GM21526 (cell line): ENCODE measurements at regions not wholly inside any gene's neighbourhood (a gene's known extent, or its start where the extent isn't known, plus 50 kb on each side); places are given as distances from the start of the nearest gene placed in this dataset.

ENCODE experiments used
- ATAC-seq: cut with Tn5 transposase; IDR thresholded peaks from one replicate; pipeline ENCODE4 v1.9.1; 2021; ENCODE audit warnings: moderate library complexity; ENCODE audit not compliant: unreplicated experiment, low FRiP score

- ATAC-seq, result no peak
These were observed 58.2 kb downstream of the ESM1 start for GRCh38 chr5:54927097-54927746.

- ATAC-seq, result no peak
These were observed 60.9 kb downstream of the ESM1 start for GRCh38 chr5:54924487-54924886.

- ATAC-seq, result no peak
These were observed 68.1 kb downstream of the ESM1 start for GRCh38 chr5:54917323-54917722.

- ATAC-seq, result no peak
These were observed 69.8 kb downstream of the ESM1 start for GRCh38 chr5:54915466-54916027.

GRCh38 chr5:54912021-54912420 is 73.4 kb downstream of the ESM1 start:
- ATAC-seq, result no peak

- ATAC-seq, result no peak
These were observed 75.2 kb downstream of the ESM1 start for GRCh38 chr5:54909911-54910870.

- ATAC-seq, result no peak
These were observed 76.4 kb downstream of the ESM1 start for GRCh38 chr5:54908774-54909525.

- no peak for ATAC-seq
These were observed 79.4 kb downstream of the ESM1 start for GRCh38 chr5:54905942-54906537.

GRCh38 chr5:54905246-54905795 is 80.1 kb downstream of the ESM1 start:
- ATAC-seq, result no peak

- ATAC-seq, result no peak
These were observed 81.0 kb downstream of the ESM1 start for GRCh38 chr5:54904425-54904824.

GRCh38 chr5:54902791-54903473 is 82.5 kb downstream of the ESM1 start:
- peak; percentile 100 for ATAC-seq

GRCh38 chr5:54900984-54901725 is 84.2 kb downstream of the ESM1 start:
- no peak for ATAC-seq

GRCh38 chr5:54897001-54897400 is 88.4 kb downstream of the ESM1 start:
- no peak for ATAC-seq

- ATAC-seq, result no peak
These were observed 89.5 kb downstream of the ESM1 start for GRCh38 chr5:54895816-54896341.

- no peak for ATAC-seq
These were observed 90.2 kb downstream of the ESM1 start for GRCh38 chr5:54894957-54895815.

GRCh38 chr5:54889826-54890225 is 95.6 kb downstream of the ESM1 start:
- no peak for ATAC-seq

- no peak for ATAC-seq
These were observed 97.7 kb downstream of the ESM1 start for GRCh38 chr5:54887663-54888062.

GRCh38 chr5:54886866-54887265 is 98.5 kb downstream of the ESM1 start:
- ATAC-seq, result no peak
